Mammary epithelial cell (primary cell): ENCODE measurements at regions not wholly inside any gene's neighbourhood (a gene's known extent, or its start where the extent isn't known, plus 50 kb on each side); places are given as distances from the start of the nearest gene placed in this dataset.

Experiments used
- CTCF ChIP-seq, 2 donors: IDR thresholded peaks in 1 of 2; conservative IDR thresholded peaks in 1 of 2; 2 replicates each; pipeline ENCODE4 v1.5.1; 2011 to 2012; ENCODE audit warnings: inconsistent platforms in 2 of 2, low read length in 2 of 2, mild to moderate bottlenecking in 2 of 2, control low read depth in 1 of 2, low read depth in 1 of 2; ENCODE audit not compliant: insufficient read depth in 1 of 2; ENCODE audit errors: extremely low read depth in 1 of 2
- EZH2 ChIP-seq: IDR thresholded peaks from 2 replicates; pipeline ENCODE4 v1.6.1; 2012; ENCODE audit warnings: low read length, inconsistent platforms, borderline replicate concordance

- TF ChIP-seq CTCF (conservative IDR thresholded peaks at IDR 0.05 in 1 of 2, IDR thresholded peaks at IDR 0.05 in 1 of 2; ENCODE audit: extremely low read depth in 1 of 2, insufficient read depth in 1 of 2, low read depth in 1 of 2, low read length in 2 of 2) = no peak
- no peak for TF ChIP-seq EZH2
Observed at GRCh38 chr18:25881149-25881548, 209.3 kb downstream of the SS18 start.
